Esophagus squamous epithelium (tissue), 4 donors: ENCODE measurements at regions not wholly inside any gene's neighbourhood (a gene's known extent, or its start where the extent isn't known, plus 50 kb on each side); places are given as distances from the start of the nearest gene placed in this dataset.

ENCODE experiments used
- POLR2A ChIP-seq, 4 donors: fragments of 450-650 bp; IDR thresholded peaks; one replicate each; pipeline ENCODE4 v1.6.1; 2017; ENCODE audit warnings: antibody characterized with exemption in 4 of 4, mild to moderate bottlenecking in 4 of 4, moderate library complexity in 3 of 4
- TF ChIP-seq, protein P1 (sequence below), 6 experiments: fragments of 450-650 bp in 4 of 6; fragments of 200-600 bp in 2 of 6; sonication (generic) in 2 of 6; IDR thresholded peaks; one replicate each; pipeline ENCODE4 v1.5.1; 2016 to 2019; ENCODE audit warnings: antibody characterized with exemption in 6 of 6, mild to moderate bottlenecking in 4 of 6, moderate library complexity in 4 of 6

- TF ChIP-seq, protein P1, sequence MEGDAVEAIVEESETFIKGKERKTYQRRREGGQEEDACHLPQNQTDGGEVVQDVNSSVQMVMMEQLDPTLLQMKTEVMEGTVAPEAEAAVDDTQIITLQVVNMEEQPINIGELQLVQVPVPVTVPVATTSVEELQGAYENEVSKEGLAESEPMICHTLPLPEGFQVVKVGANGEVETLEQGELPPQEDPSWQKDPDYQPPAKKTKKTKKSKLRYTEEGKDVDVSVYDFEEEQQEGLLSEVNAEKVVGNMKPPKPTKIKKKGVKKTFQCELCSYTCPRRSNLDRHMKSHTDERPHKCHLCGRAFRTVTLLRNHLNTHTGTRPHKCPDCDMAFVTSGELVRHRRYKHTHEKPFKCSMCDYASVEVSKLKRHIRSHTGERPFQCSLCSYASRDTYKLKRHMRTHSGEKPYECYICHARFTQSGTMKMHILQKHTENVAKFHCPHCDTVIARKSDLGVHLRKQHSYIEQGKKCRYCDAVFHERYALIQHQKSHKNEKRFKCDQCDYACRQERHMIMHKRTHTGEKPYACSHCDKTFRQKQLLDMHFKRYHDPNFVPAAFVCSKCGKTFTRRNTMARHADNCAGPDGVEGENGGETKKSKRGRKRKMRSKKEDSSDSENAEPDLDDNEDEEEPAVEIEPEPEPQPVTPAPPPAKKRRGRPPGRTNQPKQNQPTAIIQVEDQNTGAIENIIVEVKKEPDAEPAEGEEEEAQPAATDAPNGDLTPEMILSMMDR (IDR thresholded peaks at IDR 0.05), result no peak
- no peak for TF ChIP-seq POLR2A (IDR thresholded peaks at IDR 0.05)
Observed at GRCh38 chr18:43506935-43507334, 229.6 kb upstream of the SYT4 start.
